ENCODE measurements at regions not wholly inside any gene's neighbourhood (a gene's known extent, or its start where the extent isn't known, plus 50 kb on each side); places are given as distances from the start of the nearest gene placed in this dataset.

- Histone ChIP-seq H3K27ac (no peak overlapping the region), H3K4me1 (no peaks in the 10 kb centered on the region), H3K36me3 (no peaks in the 10 kb centered on the region), H3K27me3 (replicated peaks in 1 of 7) (peaks cover 0 to 2% (median 0%) of the 10 kb centered on the region in 7 donors), H3K4me3 (no peak overlapping the region), H3K9me3 (no peaks in the 10 kb centered on the region)
- DNase-seq = no peak
- TF ChIP-seq CTCF (IDR thresholded peaks at IDR 0.05 in 8 of 11, conservative IDR thresholded peaks at IDR 0.05 in 3 of 11) = no peak
- no peak for TF ChIP-seq POLR2AphosphoS5 (IDR thresholded peaks at IDR 0.05)
- TF ChIP-seq POLR2A (IDR thresholded peaks at IDR 0.05) = no peak
- intact Hi-C loops (cut with DNase I; ENCODE audit: low total_unique reads) = no loop called here
- 84 to 98% (median 90%) methylated on average over 2 of the region's 2 CpGs for WGBS, 5 donors
Observed at GRCh38 chr17:51493206-51493605, 232.9 kb downstream of the UTP18 start.

- intact Hi-C loops (cut with DNase I; ENCODE audit: low total_unique reads) = no loop called here
Observed at GRCh38 chr17:51496378-51496777, 236.0 kb downstream of the UTP18 start.

GRCh38 chr17:51499897-51500296 lies 239.6 kb downstream of the UTP18 start:
- Histone ChIP-seq H3K36me3 (no peaks in the 10 kb centered on the region), H3K4me1 (no peaks in the 10 kb centered on the region)
- 63 to 93% (median 86%) methylated on average over 1 of the region's 1 CpG for WGBS, 5 donors

More at GRCh38 chr17:51496378-51496777, 236.0 kb downstream of the UTP18 start:
- no peaks in the 10 kb centered on the region for H3K9me3 ChIP-seq
- DNase-seq = no peak
- H3K27me3 ChIP-seq (replicated peaks in 1 of 7) = no peaks in the 10 kb centered on the region
- H3K4me1 ChIP-seq = no peaks in the 10 kb centered on the region
- H3K4me3 ChIP-seq = no peak overlapping the region
- H3K36me3 ChIP-seq = no peaks in the 10 kb centered on the region
- 25 to 48% (median 39%) methylated on average over 1 of the region's 1 CpG for WGBS, 5 donors
- TF ChIP-seq POLR2A (IDR thresholded peaks at IDR 0.05) = no peak
- no peak for TF ChIP-seq POLR2AphosphoS5 (IDR thresholded peaks at IDR 0.05)
- TF ChIP-seq CTCF (IDR thresholded peaks at IDR 0.05 in 8 of 11, conservative IDR thresholded peaks at IDR 0.05 in 3 of 11) = no peak
- H3K27ac ChIP-seq = no peak overlapping the region

GRCh38 chr17:51500454-51500853 lies 240.1 kb downstream of the UTP18 start:
- TF ChIP-seq POLR2AphosphoS5 (IDR thresholded peaks at IDR 0.05) (no peak), CTCF (IDR thresholded peaks at IDR 0.05 in 8 of 11, conservative IDR thresholded peaks at IDR 0.05 in 3 of 11) (no peak), POLR2A (IDR thresholded peaks at IDR 0.05) (no peak)
- H3K27ac ChIP-seq = no peak overlapping the region
- no peak overlapping the region for H3K4me3 ChIP-seq
- intact Hi-C loops (cut with DNase I; ENCODE audit: low total_unique reads) = no loop called here
- DNase-seq = no peak
- no peaks in the 10 kb centered on the region for H3K36me3 ChIP-seq
- WGBS, 5 donors = 35 to 74% (median 52%) methylated on average over 1 of the region's 1 CpG
- peaks cover 0 to 11% (median 0%) of the 10 kb centered on the region in 7 donors for H3K27me3 ChIP-seq (replicated peaks in 1 of 7)
- no peaks in the 10 kb centered on the region for H3K9me3 ChIP-seq
- H3K4me1 ChIP-seq = no peaks in the 10 kb centered on the region

More at GRCh38 chr17:51499897-51500296, 239.6 kb downstream of the UTP18 start:
- no peak for DNase-seq
- intact Hi-C loops (cut with DNase I; ENCODE audit: low total_unique reads) = no loop called here
- H3K4me3 ChIP-seq = no peak overlapping the region
- no peak overlapping the region for H3K27ac ChIP-seq
- H3K9me3 ChIP-seq = no peaks in the 10 kb centered on the region
- H3K27me3 ChIP-seq (replicated peaks in 1 of 7) = peaks cover 0 to 5% (median 0%) of the 10 kb centered on the region in 7 donors
- TF ChIP-seq CTCF (IDR thresholded peaks at IDR 0.05 in 8 of 11, conservative IDR thresholded peaks at IDR 0.05 in 3 of 11) = no peak
- TF ChIP-seq POLR2AphosphoS5 (IDR thresholded peaks at IDR 0.05) = no peak
- no peak for TF ChIP-seq POLR2A (IDR thresholded peaks at IDR 0.05)

Data from spleen (tissue), 11 donors.